Keratinocyte (primary cell): ENCODE measurements at regions not wholly inside any gene's neighbourhood (a gene's known extent, or its start where the extent isn't known, plus 50 kb on each side); places are given as distances from the start of the nearest gene placed in this dataset.
"Not testable (repeated sequence)": the region's sequence is repeated elsewhere in the genome, so short reads cannot be mapped to it uniquely, and the experiment has no call there.

Experiments
- DNase-seq: peaks from one replicate; pipeline ENCODE4 v3.0.0-alpha.2; 2011; ENCODE audit warnings: low read depth, missing footprints, low spot score
- FAIRE-seq: peaks from 2 replicates; lab custom pipeline; 2011; peaks lifted over from hg19 to GRCh38; lab: Jason Lieb, UNC
- H2AFZ ChIP-seq: 2 replicates; pipeline ENCODE4 v1.6.0; 2012; ENCODE audit warnings: low read length, control low read depth, inconsistent platforms; ENCODE audit not compliant: control insufficient read depth
- H3K27ac ChIP-seq: 2 replicates; pipeline ENCODE4 v1.5.1; 2011; ENCODE audit warnings: low read length; ENCODE audit not compliant: control insufficient read depth, insufficient read depth
- H3K27me3 ChIP-seq: 3 replicates; pipeline ENCODE4 v1.6.0; 2011; ENCODE audit warnings: low read length; ENCODE audit not compliant: control insufficient read depth, insufficient read depth; ENCODE audit errors: extremely low read depth
- H3K36me3 ChIP-seq, 2 experiments: 2 replicates in 1 of 2; 3 replicates in 1 of 2; pipeline ENCODE4 v1.5.1; 2011; ENCODE audit warnings: low read length in 2 of 2, mild to moderate bottlenecking in 1 of 2; ENCODE audit not compliant: control insufficient read depth in 2 of 2, insufficient read depth in 2 of 2; ENCODE audit errors: extremely low read depth in 1 of 2
- H3K4me1 ChIP-seq: 3 replicates; pipeline ENCODE4 v1.5.1; 2011; ENCODE audit warnings: low read length; ENCODE audit not compliant: control insufficient read depth, insufficient read depth; ENCODE audit errors: extremely low read depth
- H3K4me2 ChIP-seq: 3 replicates; pipeline ENCODE4 v1.6.0; 2011; ENCODE audit warnings: low read depth, low read length; ENCODE audit not compliant: control insufficient read depth, insufficient read depth; ENCODE audit errors: extremely low read depth
- H3K4me3 ChIP-seq, 3 experiments: fragments of 200-600 bp in 1 of 3; sonication (generic) in 1 of 3; 2 replicates in 2 of 3; 3 replicates in 1 of 3; pipeline ENCODE4 v1.5.1; 2011 to 2016; ENCODE audit warnings: low read length in 3 of 3, mild to moderate bottlenecking in 3 of 3, control low read depth in 2 of 3, inconsistent platforms in 1 of 3, low read depth in 1 of 3, mixed read lengths in 1 of 3, mixed run types in 1 of 3, moderate library complexity in 1 of 3; ENCODE audit not compliant: control insufficient read depth in 2 of 3, insufficient read depth in 2 of 3; ENCODE audit errors: extremely low read depth in 1 of 3
- H3K79me2 ChIP-seq: 2 replicates; pipeline ENCODE4 v1.6.0; 2012; ENCODE audit warnings: low read length; ENCODE audit not compliant: control insufficient read depth, insufficient read depth
- H3K9ac ChIP-seq: 3 replicates; pipeline ENCODE4 v1.6.0; 2011; ENCODE audit warnings: low read length; ENCODE audit not compliant: control insufficient read depth, insufficient read depth; ENCODE audit errors: extremely low read depth
- H3K9me1 ChIP-seq: 3 replicates; pipeline ENCODE4 v1.6.0; 2011; ENCODE audit warnings: low read length; ENCODE audit not compliant: control insufficient read depth, insufficient read depth; ENCODE audit errors: extremely low read depth
- H3K9me3 ChIP-seq: 2 replicates; pipeline ENCODE4 v1.5.1; 2012; ENCODE audit warnings: low read depth, low read length; ENCODE audit not compliant: control insufficient read depth
- H4K20me1 ChIP-seq: 3 replicates; pipeline ENCODE4 v1.6.0; 2011; ENCODE audit warnings: low read length; ENCODE audit not compliant: control insufficient read depth, insufficient read depth; ENCODE audit errors: extremely low read depth
- EZH2 ChIP-seq: IDR thresholded peaks from one replicate; pipeline ENCODE4 v1.6.1; 2012; ENCODE audit warnings: inconsistent platforms, mild to moderate bottlenecking, low read length, moderate library complexity
- dilution Hi-C: fragments of 300-500 bp; cut with MboI; formaldehyde crosslinking; loops from one replicate; pipeline ENCODE4 v1.7.0; 2020; ENCODE audit warnings: low sequenced_read_pairs; ENCODE audit not compliant: extremely low pct_ligation_motif_present
- TF ChIP-seq, protein P1 (sequence below), 3 experiments: IDR thresholded peaks in 1 of 3; conservative IDR thresholded peaks in 1 of 3; optimal IDR thresholded peaks in 1 of 3; 2 replicates in 2 of 3; 3 replicates in 1 of 3; pipeline versions ENCODE3 to v1.5.1; 2011; ENCODE audit warnings: low read length in 3 of 3, mild to moderate bottlenecking in 3 of 3, moderate library complexity in 2 of 3, control low read depth in 1 of 3, inconsistent platforms in 1 of 3; ENCODE audit not compliant: insufficient read depth in 2 of 3; ENCODE audit errors: extremely low read depth in 1 of 3

DNA sequence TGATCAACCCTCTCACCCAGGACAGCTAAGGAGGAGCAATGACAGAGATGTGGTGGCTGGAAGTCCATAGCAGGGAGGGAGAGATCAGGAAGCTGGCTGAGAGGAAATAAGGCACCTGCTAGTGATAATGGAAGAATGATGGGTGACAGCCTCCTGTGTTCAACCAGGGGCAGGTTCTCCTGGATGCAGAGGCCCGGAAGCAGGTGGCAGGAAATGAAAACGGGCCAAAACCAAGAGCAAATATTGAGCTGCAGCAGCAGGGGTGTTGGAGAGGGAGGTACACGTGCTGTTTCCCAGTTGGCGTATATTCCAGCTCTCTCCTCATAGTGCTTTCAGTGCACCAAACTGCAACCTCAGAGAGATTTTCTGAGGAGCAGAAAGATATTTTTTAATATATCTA, 213.4 kb upstream of the TBL1XR1 start:
- no peaks in the 10 kb centered on the region for H3K36me3 ChIP-seq
- TF ChIP-seq EZH2, result no peak
- TF ChIP-seq, protein P1, sequence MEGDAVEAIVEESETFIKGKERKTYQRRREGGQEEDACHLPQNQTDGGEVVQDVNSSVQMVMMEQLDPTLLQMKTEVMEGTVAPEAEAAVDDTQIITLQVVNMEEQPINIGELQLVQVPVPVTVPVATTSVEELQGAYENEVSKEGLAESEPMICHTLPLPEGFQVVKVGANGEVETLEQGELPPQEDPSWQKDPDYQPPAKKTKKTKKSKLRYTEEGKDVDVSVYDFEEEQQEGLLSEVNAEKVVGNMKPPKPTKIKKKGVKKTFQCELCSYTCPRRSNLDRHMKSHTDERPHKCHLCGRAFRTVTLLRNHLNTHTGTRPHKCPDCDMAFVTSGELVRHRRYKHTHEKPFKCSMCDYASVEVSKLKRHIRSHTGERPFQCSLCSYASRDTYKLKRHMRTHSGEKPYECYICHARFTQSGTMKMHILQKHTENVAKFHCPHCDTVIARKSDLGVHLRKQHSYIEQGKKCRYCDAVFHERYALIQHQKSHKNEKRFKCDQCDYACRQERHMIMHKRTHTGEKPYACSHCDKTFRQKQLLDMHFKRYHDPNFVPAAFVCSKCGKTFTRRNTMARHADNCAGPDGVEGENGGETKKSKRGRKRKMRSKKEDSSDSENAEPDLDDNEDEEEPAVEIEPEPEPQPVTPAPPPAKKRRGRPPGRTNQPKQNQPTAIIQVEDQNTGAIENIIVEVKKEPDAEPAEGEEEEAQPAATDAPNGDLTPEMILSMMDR (optimal IDR thresholded peaks at IDR 0.05 in 1 of 3, IDR thresholded peaks at IDR 0.05 in 1 of 3, conservative IDR thresholded peaks at IDR 0.05 in 1 of 3; ENCODE audit: extremely low read depth in 1 of 3, insufficient read depth in 2 of 3, low read length in 3 of 3), result no peak
- H3K9me1 ChIP-seq, result no peaks in the 10 kb centered on the region
- H3K9me3 ChIP-seq, result no peaks in the 10 kb centered on the region
- dilution Hi-C loops, result no loop called here
- no peak overlapping the region for H3K4me3 ChIP-seq
- H3K27me3 ChIP-seq, result no peaks in the 10 kb centered on the region
- H3K9ac ChIP-seq, result no peak overlapping the region
- no peaks in the 10 kb centered on the region for H4K20me1 ChIP-seq
- no peak overlapping the region for H3K4me2 ChIP-seq
- FAIRE-seq (no peak), DNase-seq (no peak)
- no peak overlapping the region for H2AFZ ChIP-seq
- H3K79me2 ChIP-seq, result no peaks in the 10 kb centered on the region
- H3K4me1 ChIP-seq, result no peaks in the 10 kb centered on the region
- H3K27ac ChIP-seq, result no peak overlapping the region

DNA sequence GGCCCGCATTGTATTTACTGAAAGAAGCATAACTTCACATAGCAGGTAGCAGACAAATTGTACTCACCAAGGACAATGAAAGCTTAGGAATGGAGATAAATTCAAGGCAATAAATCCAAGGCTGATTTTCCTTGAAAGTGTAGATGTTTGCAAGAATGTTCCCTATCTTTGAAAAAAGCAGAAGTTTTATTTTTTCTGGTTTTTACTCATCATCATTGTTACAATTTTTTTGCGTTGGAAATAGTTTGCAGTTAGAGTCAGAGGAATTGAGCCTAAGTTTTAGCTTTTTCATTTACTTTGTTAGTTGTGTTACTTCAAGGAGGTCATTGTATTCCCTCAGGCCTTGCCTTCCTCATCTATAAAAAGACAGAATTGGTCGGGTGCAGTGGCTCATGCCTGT, 213.9 kb upstream of the TBL1XR1 start:
- Histone ChIP-seq H3K9ac (no peak overlapping the region), H3K4me1 (no peaks in the 10 kb centered on the region), H3K79me2 (no peaks in the 10 kb centered on the region), H3K9me1 (no peaks in the 10 kb centered on the region), H3K27ac (no peak overlapping the region), H3K27me3 (no peaks in the 10 kb centered on the region), H3K4me3 (no peak overlapping the region), H3K36me3 (no peaks in the 10 kb centered on the region), H2AFZ (no peak overlapping the region), H3K9me3 (no peaks in the 10 kb centered on the region), H3K4me2 (no peak overlapping the region), H4K20me1 (no peaks in the 10 kb centered on the region)
- FAIRE-seq (no peak), DNase-seq (no peak)
- TF ChIP-seq, protein P1 (optimal IDR thresholded peaks at IDR 0.05 in 1 of 3, IDR thresholded peaks at IDR 0.05 in 1 of 3, conservative IDR thresholded peaks at IDR 0.05 in 1 of 3; ENCODE audit: extremely low read depth in 1 of 3, insufficient read depth in 2 of 3, low read length in 3 of 3), result no peak
- TF ChIP-seq EZH2, result no peak
- dilution Hi-C loops, result no loop called here

DNA sequence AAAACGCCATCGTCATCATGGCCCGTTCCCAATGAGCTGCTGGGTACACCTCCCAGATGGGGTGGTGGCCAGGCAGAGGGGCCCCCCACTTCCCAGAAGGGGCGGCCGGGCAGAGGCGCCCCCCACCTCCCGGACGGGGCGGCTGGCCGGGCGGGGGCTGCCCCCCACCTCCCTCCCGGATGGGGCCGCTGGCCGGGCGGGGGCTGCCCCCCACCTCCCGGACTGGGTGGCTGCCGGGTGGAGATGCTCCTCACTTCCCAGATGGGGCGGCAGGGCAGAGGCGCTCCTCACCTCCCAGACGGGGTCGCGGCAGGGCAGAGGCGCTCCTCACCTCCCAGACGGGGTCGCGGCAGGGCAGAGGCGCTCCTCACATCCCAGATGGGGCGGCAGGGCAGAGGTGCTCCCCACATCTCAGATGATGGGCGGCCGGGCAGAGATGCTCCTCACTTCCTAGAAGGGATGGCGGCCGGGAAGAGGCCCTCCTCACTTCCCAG, 215.4 kb upstream of the TBL1XR1 start:
- H3K27ac ChIP-seq, H3K27me3 ChIP-seq, H3K9ac ChIP-seq, H3K9me1 ChIP-seq, H3K4me1 ChIP-seq, DNase-seq, H3K36me3 ChIP-seq, dilution Hi-C loops, H2AFZ ChIP-seq, H4K20me1 ChIP-seq, H3K4me3 ChIP-seq, H3K79me2 ChIP-seq, H3K4me2 ChIP-seq, H3K9me3 ChIP-seq, FAIRE-seq: not testable (repeated sequence)
